H9 (cell line): ENCODE measurements at regions not wholly inside any gene's neighbourhood (a gene's known extent, or its start where the extent isn't known, plus 50 kb on each side); places are given as distances from the start of the nearest gene placed in this dataset.

Experiments used
- DNase-seq: peaks from one replicate; pipeline ENCODE4 v3.0.0-alpha.2; 2017
- H2AFZ ChIP-seq: one replicate; pipeline ENCODE4 v1.6.1; 2013; ENCODE audit warnings: mild to moderate bottlenecking, low read length, control low read depth, moderate library complexity
- H2AK5ac ChIP-seq: 2 replicates; pipeline ENCODE4 v1.6.1; 2013; ENCODE audit warnings: low read length, control low read depth, mixed read lengths; ENCODE audit not compliant: insufficient read length
- H2BK120ac ChIP-seq: one replicate; pipeline ENCODE4 v1.6.1; 2013; ENCODE audit warnings: low read depth, mild to moderate bottlenecking, low read length, control low read depth, inconsistent platforms; ENCODE audit not compliant: poor library complexity, severe bottlenecking
- H2BK12ac ChIP-seq: 2 replicates; pipeline ENCODE4 v1.6.1; 2013; ENCODE audit warnings: low read length, control low read depth, mixed read lengths, low read depth; ENCODE audit not compliant: insufficient read length
- H2BK15ac ChIP-seq: 2 replicates; pipeline ENCODE4 v1.6.1; 2013; ENCODE audit warnings: low read depth, low read length, control low read depth
- H2BK20ac ChIP-seq: one replicate; pipeline ENCODE4 v1.6.1; 2013; ENCODE audit warnings: low read depth, mild to moderate bottlenecking, low read length, control low read depth, inconsistent platforms; ENCODE audit not compliant: poor library complexity, severe bottlenecking
- H2BK5ac ChIP-seq: 2 replicates; pipeline ENCODE4 v1.6.1; 2013; ENCODE audit warnings: low read length, control low read depth, mixed read lengths; ENCODE audit not compliant: insufficient read length
- H3K14ac ChIP-seq: 2 replicates; pipeline ENCODE4 v1.6.1; 2013; ENCODE audit warnings: low read length, control low read depth; ENCODE audit not compliant: insufficient read depth
- H3K18ac ChIP-seq: 2 replicates; pipeline ENCODE4 v1.6.1; 2013; ENCODE audit warnings: low read depth, mild to moderate bottlenecking, mixed read lengths, low read length, control low read depth; ENCODE audit not compliant: insufficient read length
- H3K23ac ChIP-seq: 2 replicates; pipeline ENCODE4 v1.6.1; 2013; ENCODE audit warnings: low read length, control low read depth, mixed read lengths, low read depth; ENCODE audit not compliant: insufficient read length
- H3K23me2 ChIP-seq: 2 replicates; pipeline ENCODE4 v1.6.1; 2013; ENCODE audit warnings: low read depth, mild to moderate bottlenecking, mixed read lengths, low read length, control low read depth; ENCODE audit not compliant: insufficient read length, poor library complexity, severe bottlenecking
- H3K27ac ChIP-seq: 2 replicates; pipeline ENCODE4 v1.5.1; 2013; ENCODE audit warnings: low read length, control low read depth, mixed read lengths, low read depth; ENCODE audit not compliant: insufficient read length
- H3K27me3 ChIP-seq: 2 replicates; pipeline ENCODE4 v1.6.1; 2013; ENCODE audit warnings: low read length, control low read depth, inconsistent platforms; ENCODE audit not compliant: insufficient read depth
- H3K4ac ChIP-seq: 2 replicates; pipeline ENCODE4 v1.6.1; 2013; ENCODE audit warnings: low read depth, mild to moderate bottlenecking, control low read depth, inconsistent platforms, low read length, moderate library complexity
- H3K4me1 ChIP-seq: 2 replicates; pipeline ENCODE4 v1.6.1; 2013; ENCODE audit warnings: low read length, control low read depth, inconsistent platforms; ENCODE audit not compliant: insufficient read depth
- H3K4me2 ChIP-seq: 2 replicates; pipeline ENCODE4 v1.6.1; 2013; ENCODE audit warnings: low read length, control low read depth, mixed read lengths; ENCODE audit not compliant: insufficient read length, insufficient read depth
- H3K56ac ChIP-seq: 2 replicates; pipeline ENCODE4 v1.6.1; 2013; ENCODE audit warnings: low read depth, mild to moderate bottlenecking, mixed read lengths, low read length, control low read depth; ENCODE audit not compliant: insufficient read length
- H3K79me1 ChIP-seq: 2 replicates; pipeline ENCODE4 v1.6.1; 2013; ENCODE audit warnings: low read depth, mild to moderate bottlenecking, moderate library complexity, low read length, control low read depth, inconsistent platforms; ENCODE audit not compliant: insufficient read depth, poor library complexity, severe bottlenecking
- H3K79me2 ChIP-seq: 2 replicates; pipeline ENCODE4 v1.6.1; 2013; ENCODE audit warnings: low read length, control low read depth, inconsistent platforms; ENCODE audit not compliant: insufficient read depth
- H3K9ac ChIP-seq: 2 replicates; pipeline ENCODE4 v1.6.1; 2013; ENCODE audit warnings: low read length, control low read depth, mixed read lengths; ENCODE audit not compliant: insufficient read length; ENCODE audit errors: extremely low read depth
- H3K9me3 ChIP-seq: one replicate; pipeline ENCODE4 v1.6.1; 2013; ENCODE audit warnings: low read depth, low read length, inconsistent platforms; ENCODE audit not compliant: control insufficient read depth
- H3T11ph ChIP-seq: one replicate; pipeline ENCODE4 v1.6.1; 2013; ENCODE audit warnings: mild to moderate bottlenecking, low read length, control low read depth, inconsistent platforms
- H4K20me1 ChIP-seq: one replicate; pipeline ENCODE4 v1.6.1; 2013; ENCODE audit not compliant: control insufficient read depth, insufficient read length, insufficient read depth
- H4K5ac ChIP-seq: 2 replicates; pipeline ENCODE4 v1.6.1; 2013; ENCODE audit warnings: low read depth, mild to moderate bottlenecking, mixed read lengths, low read length, control low read depth; ENCODE audit not compliant: insufficient read length
- H4K8ac ChIP-seq: replicated peaks from 2 replicates; pipeline ENCODE4 v1.6.1; 2013; ENCODE audit warnings: low read length, control low read depth, mixed read lengths, low read depth; ENCODE audit not compliant: insufficient read length
- H4K91ac ChIP-seq: 2 replicates; pipeline ENCODE4 v1.6.1; 2013; ENCODE audit warnings: low read depth, mild to moderate bottlenecking, moderate library complexity, mixed read lengths, low read length, control low read depth; ENCODE audit not compliant: insufficient read length
- H3K27ac Mint-ChIP-seq, 3 experiments: 2 replicates in 2 of 3; 3 replicates in 1 of 3; pipeline ENCODE4 v1.8.0; 2020 to 2021; ENCODE audit warnings: mixed read lengths in 3 of 3, mild to moderate bottlenecking in 1 of 3, moderate library complexity in 1 of 3
- H3K27me3 Mint-ChIP-seq: 2 replicates; pipeline ENCODE4 v1.8.0; 2021; ENCODE audit warnings: low read depth, mild to moderate bottlenecking, moderate library complexity, mixed read lengths
- H3K36me3 Mint-ChIP-seq, 3 experiments: 2 replicates in 2 of 3; 3 replicates in 1 of 3; pipeline ENCODE4 v1.8.0; 2020 to 2021; ENCODE audit warnings: low read depth in 3 of 3, mixed read lengths in 3 of 3; ENCODE audit not compliant: insufficient read depth in 1 of 3
- H3K4me1 Mint-ChIP-seq, 2 experiments: 2 replicates each; pipeline ENCODE4 v1.8.0; 2020; ENCODE audit warnings: mixed read lengths in 2 of 2
- H3K4me3 Mint-ChIP-seq, 2 experiments: 2 replicates in 1 of 2; 3 replicates in 1 of 2; pipeline ENCODE4 v1.8.0; 2020 to 2021; ENCODE audit warnings: mild to moderate bottlenecking in 2 of 2, mixed read lengths in 2 of 2, moderate library complexity in 1 of 2
- H3K9me3 Mint-ChIP-seq, 2 experiments: 2 replicates in 1 of 2; 3 replicates in 1 of 2; pipeline ENCODE4 v1.8.0; 2020; ENCODE audit warnings: mild to moderate bottlenecking in 2 of 2, mixed read lengths in 2 of 2, moderate library complexity in 1 of 2
- CTCF ChIP-seq: fragments of 200-600 bp; sonication (generic); conservative IDR thresholded peaks from 3 replicates; pipeline ENCODE4 v1.8.0; 2021; ENCODE audit warnings: antibody characterized with exemption, mild to moderate bottlenecking
- WGBS: extraction: QIAGEN DNeasy Blood & Tissue Kit; methylation state at CpG from one replicate; pipeline ENCODE4 v1.1.7; 2013; ENCODE audit warnings: missing lambda C conversion rate, low lambda C conversion rate, mixed read lengths; ENCODE audit not compliant: insufficient read length; ENCODE audit errors: extremely low coverage; 5-methylcytosine and 5-hydroxymethylcytosine counted together

- Histone ChIP-seq H2BK5ac (no peak overlapping the region), H3K56ac (no peak overlapping the region), H3K79me2 (no peaks in the 10 kb centered on the region), H2AFZ (no peak overlapping the region), H4K20me1 (no peaks in the 10 kb centered on the region), H3K27me3 (no peaks in the 10 kb centered on the region), H2BK120ac (no peak overlapping the region), H3K27ac (no peak overlapping the region), H4K5ac (no peak overlapping the region), H3K4me2 (no peak overlapping the region), H2BK20ac (no peak overlapping the region), H3K4ac (no peak overlapping the region), H4K91ac (no peak overlapping the region), H3K18ac (no peak overlapping the region), H2BK15ac (no peak overlapping the region), H3K23me2 (no peaks in the 10 kb centered on the region), H3K23ac (no peak overlapping the region), H2BK12ac (no peak overlapping the region), H3T11ph (no peak overlapping the region), H3K4me1 (no peaks in the 10 kb centered on the region), H3K9me3 (no peaks in the 10 kb centered on the region), H3K14ac (no peak overlapping the region), H3K9ac (no peak overlapping the region), H4K8ac (no peak overlapping the region), H3K79me1 (no peaks in the 10 kb centered on the region), H2AK5ac (no peak overlapping the region)
- Mint-ChIP-seq H3K4me1 (peaks cover 9 to 10% of the 10 kb centered on the region in 2 experiments), H3K27ac (no peak overlapping the region), H3K9me3 (peaks cover 2 to 4% of the 10 kb centered on the region in 2 experiments; a peak in 2 of 5 replicates), H3K36me3 (peaks cover 0 to 2% (median 0%) of the 10 kb centered on the region in 3 experiments; a peak in 3 of 7 replicates), H3K4me3 (no peak overlapping the region), H3K27me3 (peaks cover 2% of the 10 kb centered on the region; the same call in 1 of the 2 replicates)
- DNase-seq = no peak
- TF ChIP-seq CTCF = no peak
- no CpG with 5 or more reads among the region's 2 CpGs for WGBS
Observed at GRCh38 chr5:158468444-158468843, 609.5 kb upstream of the CLINT1 start.
